Esophagus muscularis mucosa (tissue), 3 donors: ENCODE measurements at regions not wholly inside any gene's neighbourhood (a gene's known extent, or its start where the extent isn't known, plus 50 kb on each side); places are given as distances from the start of the nearest gene placed in this dataset.

Experiments used
- CTCF ChIP-seq, 3 experiments: fragments of 200-600 bp in 2 of 3; fragments of 450-650 bp in 1 of 3; sonication (generic) in 2 of 3; IDR thresholded peaks; one replicate each; pipeline ENCODE4 v1.5.1; 2017 to 2019; ENCODE audit warnings: antibody characterized with exemption in 3 of 3, mild to moderate bottlenecking in 2 of 3, moderate library complexity in 1 of 3
- POLR2A ChIP-seq: fragments of 450-650 bp; IDR thresholded peaks from one replicate; pipeline ENCODE4 v1.6.1; 2017; ENCODE audit warnings: antibody characterized with exemption, moderate library complexity, mild to moderate bottlenecking, low read depth
- POLR2AphosphoS5 ChIP-seq, 2 donors: sonication (generic); formaldehyde crosslinking; IDR thresholded peaks; one replicate each; pipeline ENCODE4 v1.6.1; 2017; ENCODE audit warnings: antibody characterized with exemption in 2 of 2

- no peak for TF ChIP-seq POLR2A
- no peak for TF ChIP-seq CTCF (IDR thresholded peaks at IDR 0.05)
- TF ChIP-seq POLR2AphosphoS5 (IDR thresholded peaks at IDR 0.05), result no peak
Measured at GRCh38 chr2:40665493-40666232, 213.8 kb upstream of the SLC8A1 start.
